ENCODE measurements at regions not wholly inside any gene's neighbourhood (a gene's known extent, or its start where the extent isn't known, plus 50 kb on each side); places are given as distances from the start of the nearest gene placed in this dataset.

DNA sequence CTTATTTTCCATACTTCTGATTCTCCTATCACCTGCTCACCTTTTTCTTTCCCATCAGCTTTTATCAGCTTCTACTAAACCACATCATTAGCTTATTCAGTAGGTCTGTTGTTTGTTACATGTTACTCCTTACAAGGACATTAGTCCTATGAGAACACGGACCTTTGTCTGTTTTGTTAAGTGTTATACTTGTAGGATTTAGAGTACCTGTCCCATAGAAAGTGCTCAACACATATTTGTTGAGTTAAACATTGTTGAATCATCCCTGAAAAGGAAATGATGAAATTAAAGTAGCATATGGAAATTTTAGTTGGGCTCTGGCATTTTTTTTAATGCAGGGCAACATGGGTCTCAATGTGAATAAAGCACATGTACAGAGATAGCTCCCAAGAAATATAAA, 222.1 kb upstream of the CARD18 start:
- TF ChIP-seq, protein P1, sequence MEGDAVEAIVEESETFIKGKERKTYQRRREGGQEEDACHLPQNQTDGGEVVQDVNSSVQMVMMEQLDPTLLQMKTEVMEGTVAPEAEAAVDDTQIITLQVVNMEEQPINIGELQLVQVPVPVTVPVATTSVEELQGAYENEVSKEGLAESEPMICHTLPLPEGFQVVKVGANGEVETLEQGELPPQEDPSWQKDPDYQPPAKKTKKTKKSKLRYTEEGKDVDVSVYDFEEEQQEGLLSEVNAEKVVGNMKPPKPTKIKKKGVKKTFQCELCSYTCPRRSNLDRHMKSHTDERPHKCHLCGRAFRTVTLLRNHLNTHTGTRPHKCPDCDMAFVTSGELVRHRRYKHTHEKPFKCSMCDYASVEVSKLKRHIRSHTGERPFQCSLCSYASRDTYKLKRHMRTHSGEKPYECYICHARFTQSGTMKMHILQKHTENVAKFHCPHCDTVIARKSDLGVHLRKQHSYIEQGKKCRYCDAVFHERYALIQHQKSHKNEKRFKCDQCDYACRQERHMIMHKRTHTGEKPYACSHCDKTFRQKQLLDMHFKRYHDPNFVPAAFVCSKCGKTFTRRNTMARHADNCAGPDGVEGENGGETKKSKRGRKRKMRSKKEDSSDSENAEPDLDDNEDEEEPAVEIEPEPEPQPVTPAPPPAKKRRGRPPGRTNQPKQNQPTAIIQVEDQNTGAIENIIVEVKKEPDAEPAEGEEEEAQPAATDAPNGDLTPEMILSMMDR (IDR thresholded peaks at IDR 0.05; ENCODE audit: borderline replicate concordance, extremely low read depth, low read length, poor library complexity, severe bottlenecking) = no peak
- no peak for TF ChIP-seq EZH2 (IDR thresholded peaks at IDR 0.05; ENCODE audit: borderline replicate concordance, low read depth, low read length, severe bottlenecking)

All from DND-41 (cell line).